GM23338 (cell line): ENCODE measurements at regions not wholly inside any gene's neighbourhood (a gene's known extent, or its start where the extent isn't known, plus 50 kb on each side); places are given as distances from the start of the nearest gene placed in this dataset.

ENCODE experiments used
- ATAC-seq: fragments of 200-7000 bp; cut with Tn5 transposase; 3 replicates; pipeline ENCODE4 v1.9.1; 2020
- DNase-seq: peaks from one replicate; pipeline ENCODE4 v3.0.0-alpha.2; 2015; ENCODE audit warnings: low spot score
- H2AFZ ChIP-seq: fragments of 200-600 bp; sonication (generic); 2 replicates; pipeline ENCODE4 v1.8.0; 2016; ENCODE audit warnings: antibody characterized with exemption, mild to moderate bottlenecking, moderate library complexity
- H3F3A ChIP-seq: fragments of 200-600 bp; sonication (generic); replicated peaks from 2 replicates; pipeline ENCODE4 v1.8.0; 2017; ENCODE audit warnings: antibody characterized with exemption, mixed run types, low read depth
- H3K27ac ChIP-seq: fragments of 200-600 bp; sonication (generic); 2 replicates; pipeline ENCODE4 v1.6.1; 2016; ENCODE audit warnings: low read depth
- H3K27me3 ChIP-seq: fragments of 200-600 bp; sonication (generic); 2 replicates; pipeline ENCODE4 v1.8.0; 2016; ENCODE audit warnings: mild to moderate bottlenecking, mixed run types, moderate library complexity; ENCODE audit not compliant: insufficient read depth
- H3K36me3 ChIP-seq: fragments of 200-600 bp; sonication (generic); 2 replicates; pipeline ENCODE4 v1.8.0; 2016; ENCODE audit warnings: mild to moderate bottlenecking; ENCODE audit not compliant: insufficient read depth
- H3K4me1 ChIP-seq: fragments of 200-600 bp; sonication (generic); 2 replicates; pipeline ENCODE4 v1.8.0; 2016; ENCODE audit warnings: mild to moderate bottlenecking, moderate library complexity; ENCODE audit not compliant: insufficient read depth
- H3K4me2 ChIP-seq: fragments of 200-600 bp; sonication (generic); 2 replicates; pipeline ENCODE4 v1.7.1; 2017; ENCODE audit warnings: mixed run types
- H3K4me3 ChIP-seq: fragments of 200-600 bp; sonication (generic); 2 replicates; pipeline ENCODE4 v1.6.1; 2016; ENCODE audit warnings: mixed run types
- H3K79me2 ChIP-seq: fragments of 200-600 bp; sonication (generic); replicated peaks from 2 replicates; pipeline ENCODE4 v1.8.0; 2017; ENCODE audit warnings: mild to moderate bottlenecking; ENCODE audit not compliant: insufficient read depth
- H3K9me2 ChIP-seq: fragments of 200-600 bp; sonication (generic); 2 replicates; pipeline ENCODE4 v1.8.0; 2017; ENCODE audit not compliant: insufficient read depth
- H4K20me1 ChIP-seq: fragments of 200-600 bp; sonication (generic); replicated peaks from 2 replicates; pipeline ENCODE4 v1.8.0; 2017; ENCODE audit warnings: mild to moderate bottlenecking; ENCODE audit not compliant: insufficient read depth
- H3K27ac Mint-ChIP-seq: 2 replicates; pipeline ENCODE4 v1.8.0; 2020; ENCODE audit warnings: inconsistent platforms, mild to moderate bottlenecking, moderate library complexity, mixed read lengths
- H3K27me3 Mint-ChIP-seq: 3 replicates; pipeline ENCODE4 v1.8.0; 2022; ENCODE audit warnings: low read depth, mild to moderate bottlenecking, moderate library complexity, mixed read lengths, inconsistent platforms; ENCODE audit not compliant: insufficient read depth, poor library complexity
- H3K36me3 Mint-ChIP-seq: 3 replicates; pipeline ENCODE4 v1.8.0; 2021; ENCODE audit warnings: low read depth, mild to moderate bottlenecking, inconsistent platforms, moderate library complexity, mixed read lengths
- H3K4me1 Mint-ChIP-seq: 3 replicates; pipeline ENCODE4 v1.8.0; 2020; ENCODE audit warnings: mild to moderate bottlenecking, inconsistent platforms, mixed read lengths
- H3K4me3 Mint-ChIP-seq: 3 replicates; pipeline ENCODE4 v1.8.0; 2021; ENCODE audit warnings: moderate library complexity, mild to moderate bottlenecking, inconsistent platforms, mixed read lengths
- H3K9me3 Mint-ChIP-seq: 3 replicates; pipeline ENCODE4 v1.8.0; 2020; ENCODE audit warnings: moderate library complexity, mild to moderate bottlenecking, inconsistent platforms, mixed read lengths
- CREB1 ChIP-seq: fragments of 250-450 bp; sonication (Bioruptor Pico); IDR thresholded peaks from 2 replicates; pipeline ENCODE4 v1.5.0; 2020; ENCODE audit warnings: low read depth, mild to moderate bottlenecking, moderate library complexity
- CTCF ChIP-seq, 2 experiments: fragments of 200-600 bp in 1 of 2; sonication (generic) in 1 of 2; conservative IDR thresholded peaks; 2 replicates each; pipeline versions ENCODE4 v1.5.1 to v1.6.1; 2016 to 2017; ENCODE audit warnings: antibody characterized with exemption in 2 of 2, low read depth in 2 of 2, mild to moderate bottlenecking in 2 of 2, moderate library complexity in 1 of 2
- ETS1 ChIP-seq: IDR thresholded peaks from 2 replicates; pipeline ENCODE4 v1.6.1; 2016; ENCODE audit warnings: antibody characterized with exemption
- EZH2 ChIP-seq: fragments of 200-600 bp; sonication (generic); IDR thresholded peaks from one replicate; pipeline ENCODE4 v1.8.0; 2017; ENCODE audit warnings: antibody characterized with exemption, mild to moderate bottlenecking, low read depth; ENCODE audit not compliant: unreplicated experiment
- EZH2phosphoT487 ChIP-seq: fragments of 200-600 bp; sonication (generic); IDR thresholded peaks from one replicate; pipeline ENCODE4 v1.8.1; 2018; ENCODE audit warnings: antibody characterized with exemption; ENCODE audit not compliant: unreplicated experiment
- JUNB ChIP-seq: IDR thresholded peaks from one replicate; pipeline ENCODE4 v1.6.1; 2016; ENCODE audit warnings: antibody characterized with exemption; ENCODE audit not compliant: unreplicated experiment
- NANOG ChIP-seq: IDR thresholded peaks from 2 replicates; pipeline ENCODE4 v1.6.1; 2016; ENCODE audit warnings: antibody characterized with exemption, borderline replicate concordance
- POLR2AphosphoS5 ChIP-seq: IDR thresholded peaks from 2 replicates; pipeline ENCODE4 v1.6.1; 2016; ENCODE audit warnings: antibody characterized with exemption, low read depth
- REST ChIP-seq: IDR thresholded peaks from one replicate; pipeline ENCODE4 v1.6.1; 2018; ENCODE audit warnings: antibody characterized with exemption; ENCODE audit not compliant: unreplicated experiment
- STAT1 ChIP-seq: IDR thresholded peaks from one replicate; pipeline ENCODE4 v1.6.1; 2016; ENCODE audit warnings: antibody characterized with exemption; ENCODE audit not compliant: unreplicated experiment
- ZNF114 ChIP-seq: fragments of 250-450 bp; sonication (Bioruptor Pico); IDR thresholded peaks from 2 replicates; pipeline ENCODE4 v1.5.0; 2020; ENCODE audit warnings: mild to moderate bottlenecking, moderate library complexity
- ZNF331 ChIP-seq: fragments of 250-450 bp; sonication (Bioruptor Pico); IDR thresholded peaks from 2 replicates; pipeline ENCODE4 v1.5.0; 2020; ENCODE audit warnings: low read depth, mild to moderate bottlenecking, moderate library complexity
- ZNF462 ChIP-seq: fragments of 250-450 bp; sonication (Bioruptor Pico); IDR thresholded peaks from 2 replicates; pipeline ENCODE4 v1.5.0; 2020; ENCODE audit warnings: mild to moderate bottlenecking, moderate library complexity

GRCh38 chrX:34848281-34848680, 94.3 kb upstream of the FAM47B start:
- Mint-ChIP-seq H3K27ac (no peak overlapping the region), H3K9me3 (no peaks in the 10 kb centered on the region), H3K4me1 (no peaks in the 10 kb centered on the region), H3K36me3 (no peaks in the 10 kb centered on the region), H3K4me3 (no peak overlapping the region), H3K27me3 (peaks cover 2% of the 10 kb centered on the region)
- Histone ChIP-seq H3K27ac (no peak overlapping the region), H3F3A (no peaks in the 10 kb centered on the region), H2AFZ (no peak overlapping the region), H3K9me2 (no peaks in the 10 kb centered on the region), H3K36me3 (no peaks in the 10 kb centered on the region), H3K27me3 (no peaks in the 10 kb centered on the region), H3K79me2 (no peaks in the 10 kb centered on the region), H4K20me1 (no peaks in the 10 kb centered on the region), H3K4me1 (no peaks in the 10 kb centered on the region), H3K4me2 (no peak overlapping the region), H3K4me3 (no peak overlapping the region)
- no peak for DNase-seq
- ATAC-seq, result no peak
- TF ChIP-seq POLR2AphosphoS5 (no peak), EZH2phosphoT487 (no peak), CREB1 (CRISPR knock-in tag) (no peak), ZNF114 (CRISPR knock-in tag) (no peak), CTCF (conservative IDR thresholded peaks at IDR 0.05; ENCODE audit: low read depth in 2 of 2) (no peak), EZH2 (no peak), ETS1 (no peak), ZNF331 (no peak), JUNB (no peak), REST (no peak), NANOG (no peak), STAT1 (no peak), ZNF462 (CRISPR knock-in tag) (no peak)
